ENCODE measurements at regions not wholly inside any gene's neighbourhood (a gene's known extent, or its start where the extent isn't known, plus 50 kb on each side); places are given as distances from the start of the nearest gene placed in this dataset.

GRCh38 chr14:88934351-88934806 is 109.9 kb downstream of the TTC8 start:
- Histone ChIP-seq H3K36me3 (no peaks in the 10 kb centered on the region), H3K27me3 (no peaks in the 10 kb centered on the region), H3K9ac (no peak overlapping the region), H3K4me3 (no peak overlapping the region), H3K27ac (no peak overlapping the region), H3K4me2 (no peak overlapping the region), H2AFZ (replicated peaks) (peak overlapping the region; percentile 17), H3K9me3 (ENCODE audit: low read depth) (no peaks in the 10 kb centered on the region), H3K4me1 (no peaks in the 10 kb centered on the region), H3F3A (ENCODE audit: low read depth) (no peaks in the 10 kb centered on the region), H4K20me1 (ENCODE audit: low read depth) (no peaks in the 10 kb centered on the region), H3K79me2 (ENCODE audit: low read depth) (no peaks in the 10 kb centered on the region)
- Mint-ChIP-seq H3K27ac (no peak overlapping the region), H3K27me3 (ENCODE audit: insufficient read depth, low read depth) (peaks cover 11% of the 10 kb centered on the region), H3K4me3 (no peak overlapping the region), H3K36me3 (no peaks in the 10 kb centered on the region), H3K4me1 (peaks cover 21% of the 10 kb centered on the region), H3K9me3 (peaks cover 7% of the 10 kb centered on the region)
- DNase-seq (ENCODE audit: low spot score), result no peak
- TF ChIP-seq, protein P1, sequence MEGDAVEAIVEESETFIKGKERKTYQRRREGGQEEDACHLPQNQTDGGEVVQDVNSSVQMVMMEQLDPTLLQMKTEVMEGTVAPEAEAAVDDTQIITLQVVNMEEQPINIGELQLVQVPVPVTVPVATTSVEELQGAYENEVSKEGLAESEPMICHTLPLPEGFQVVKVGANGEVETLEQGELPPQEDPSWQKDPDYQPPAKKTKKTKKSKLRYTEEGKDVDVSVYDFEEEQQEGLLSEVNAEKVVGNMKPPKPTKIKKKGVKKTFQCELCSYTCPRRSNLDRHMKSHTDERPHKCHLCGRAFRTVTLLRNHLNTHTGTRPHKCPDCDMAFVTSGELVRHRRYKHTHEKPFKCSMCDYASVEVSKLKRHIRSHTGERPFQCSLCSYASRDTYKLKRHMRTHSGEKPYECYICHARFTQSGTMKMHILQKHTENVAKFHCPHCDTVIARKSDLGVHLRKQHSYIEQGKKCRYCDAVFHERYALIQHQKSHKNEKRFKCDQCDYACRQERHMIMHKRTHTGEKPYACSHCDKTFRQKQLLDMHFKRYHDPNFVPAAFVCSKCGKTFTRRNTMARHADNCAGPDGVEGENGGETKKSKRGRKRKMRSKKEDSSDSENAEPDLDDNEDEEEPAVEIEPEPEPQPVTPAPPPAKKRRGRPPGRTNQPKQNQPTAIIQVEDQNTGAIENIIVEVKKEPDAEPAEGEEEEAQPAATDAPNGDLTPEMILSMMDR (IDR thresholded peaks at IDR 0.05), result no peak
- no peak for TF ChIP-seq EZH2 (IDR thresholded peaks at IDR 0.05)
- TF ChIP-seq EZH2phosphoT487 (IDR thresholded peaks at IDR 0.05), result no peak

DNA sequence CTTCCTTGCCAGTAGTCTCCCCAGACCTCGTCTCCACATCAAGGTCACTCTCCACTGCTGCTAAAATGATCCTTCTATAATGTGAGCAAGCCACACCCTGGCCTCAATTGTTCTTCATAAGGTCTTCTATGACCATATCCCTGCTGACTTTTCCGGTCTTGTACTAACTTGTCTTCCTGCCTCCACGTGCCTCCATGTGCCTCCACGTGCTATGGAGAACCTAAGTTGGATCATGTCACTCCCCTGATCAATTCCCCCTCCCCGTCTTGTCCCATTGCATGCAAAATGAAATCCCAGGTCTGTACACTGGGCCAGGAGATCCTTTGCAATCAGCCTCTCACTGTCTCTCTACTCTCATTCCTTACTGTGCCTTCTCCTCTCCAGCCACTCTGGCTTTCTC is 110.6 kb downstream of the TTC8 start:
- Histone ChIP-seq H3K9me3 (ENCODE audit: low read depth) (no peaks in the 10 kb centered on the region), H3K27me3 (no peaks in the 10 kb centered on the region), H3K79me2 (ENCODE audit: low read depth) (no peaks in the 10 kb centered on the region), H2AFZ (replicated peaks) (no peak overlapping the region), H3K4me2 (no peak overlapping the region), H3F3A (ENCODE audit: low read depth) (no peaks in the 10 kb centered on the region), H3K4me1 (peaks cover 3% of the 10 kb centered on the region), H3K4me3 (no peak overlapping the region), H4K20me1 (ENCODE audit: low read depth) (no peaks in the 10 kb centered on the region), H3K27ac (no peak overlapping the region), H3K9ac (no peak overlapping the region), H3K36me3 (no peaks in the 10 kb centered on the region)
- TF ChIP-seq, protein P1 (IDR thresholded peaks at IDR 0.05), result no peak
- TF ChIP-seq EZH2phosphoT487 (IDR thresholded peaks at IDR 0.05), result no peak
- no peak for TF ChIP-seq EZH2 (IDR thresholded peaks at IDR 0.05)
- H3K9me3 Mint-ChIP-seq, result peaks cover under 1% of the 10 kb centered on the region
- H3K27me3 Mint-ChIP-seq (ENCODE audit: insufficient read depth, low read depth), result peaks cover 11% of the 10 kb centered on the region
- H3K4me1 Mint-ChIP-seq, result peaks cover 21% of the 10 kb centered on the region
- H3K4me3 Mint-ChIP-seq, result no peak overlapping the region
- no peak for DNase-seq (ENCODE audit: low spot score)
- no peaks in the 10 kb centered on the region for H3K36me3 Mint-ChIP-seq
- peak overlapping the region; percentile 33 for H3K27ac Mint-ChIP-seq

GRCh38 chr14:88937706-88938105 is 113.3 kb downstream of the TTC8 start:
- no peak overlapping the region for H3K9ac ChIP-seq
- Mint-ChIP-seq H3K27me3 (ENCODE audit: insufficient read depth, low read depth) (peaks cover 11% of the 10 kb centered on the region), H3K36me3 (no peaks in the 10 kb centered on the region), H3K4me3 (no peak overlapping the region), H3K27ac (no peak overlapping the region), H3K9me3 (no peaks in the 10 kb centered on the region), H3K4me1 (peaks cover 10% of the 10 kb centered on the region)
- H3K4me2 ChIP-seq, result no peak overlapping the region
- no peaks in the 10 kb centered on the region for H3K36me3 ChIP-seq
- H3K4me3 ChIP-seq, result no peak overlapping the region
- H4K20me1 ChIP-seq (ENCODE audit: low read depth), result no peaks in the 10 kb centered on the region
- TF ChIP-seq, protein P1 (IDR thresholded peaks at IDR 0.05), result no peak
- TF ChIP-seq EZH2phosphoT487 (IDR thresholded peaks at IDR 0.05), result no peak
- TF ChIP-seq EZH2 (IDR thresholded peaks at IDR 0.05), result no peak
- DNase-seq (ENCODE audit: low spot score), result no peak
- H3K9me3 ChIP-seq (ENCODE audit: low read depth), result no peaks in the 10 kb centered on the region
- H3K79me2 ChIP-seq (ENCODE audit: low read depth), result no peaks in the 10 kb centered on the region
- no peaks in the 10 kb centered on the region for H3F3A ChIP-seq (ENCODE audit: low read depth)
- no peak overlapping the region for H2AFZ ChIP-seq (replicated peaks)
- H3K27me3 ChIP-seq, result no peaks in the 10 kb centered on the region
- H3K4me1 ChIP-seq, result peaks cover 7% of the 10 kb centered on the region
- H3K27ac ChIP-seq, result no peak overlapping the region

All from neural progenitor cell (in vitro differentiated cells).